ENCODE measurements at regions not wholly inside any gene's neighbourhood (a gene's known extent, or its start where the extent isn't known, plus 50 kb on each side); places are given as distances from the start of the nearest gene placed in this dataset.

- Histone ChIP-seq H3K4me2 (no peak overlapping the region), H3K4me1 (no peaks in the 10 kb centered on the region), H3K4me3 (no peak overlapping the region), H3K9ac (no peak overlapping the region), H3K27ac (no peak overlapping the region), H3K36me3 (no peaks in the 10 kb centered on the region), H4K20me1 (no peaks in the 10 kb centered on the region), H3K9me3 (no peaks in the 10 kb centered on the region), H3K27me3 (no peaks in the 10 kb centered on the region)
- TF ChIP-seq Cebpa-rat (IDR thresholded peaks at IDR 0.05), result no peak
Observed at GRCh38 chr6:92708945-92709344, 710.4 kb downstream of the EPHA7 start.

- TF ChIP-seq Cebpa-rat (IDR thresholded peaks at IDR 0.05), result no peak
- H3K4me2 ChIP-seq, result no peak overlapping the region
- H3K9me3 ChIP-seq, result no peaks in the 10 kb centered on the region
- H3K4me3 ChIP-seq, result no peak overlapping the region
- H3K27me3 ChIP-seq, result no peaks in the 10 kb centered on the region
- H3K9ac ChIP-seq, result no peak overlapping the region
- H3K36me3 ChIP-seq, result no peaks in the 10 kb centered on the region
- H4K20me1 ChIP-seq, result no peaks in the 10 kb centered on the region
- H3K4me1 ChIP-seq, result no peaks in the 10 kb centered on the region
- no peak overlapping the region for H3K27ac ChIP-seq
Observed at GRCh38 chr6:92708270-92708669, 711.1 kb downstream of the EPHA7 start.

- Histone ChIP-seq H3K4me3 (no peak overlapping the region), H3K4me1 (peaks cover 6% of the 10 kb centered on the region)
Observed at GRCh38 chr6:92706976-92707375, 712.4 kb downstream of the EPHA7 start.

GRCh38 chr6:92701425-92702096 is 717.8 kb downstream of the EPHA7 start:
- Histone ChIP-seq H3K9me3 (no peaks in the 10 kb centered on the region), H3K4me1 (peaks cover 23% of the 10 kb centered on the region), H3K4me2 (peak overlapping the region; percentile 51), H3K36me3 (no peaks in the 10 kb centered on the region), H4K20me1 (no peaks in the 10 kb centered on the region), H3K9ac (no peak overlapping the region), H3K27ac (no peak overlapping the region; the same call in 1 of the 2 replicates), H3K27me3 (no peaks in the 10 kb centered on the region), H3K4me3 (no peak overlapping the region)
- no peak for TF ChIP-seq Cebpa-rat (IDR thresholded peaks at IDR 0.05)

More at GRCh38 chr6:92706976-92707375, 712.4 kb downstream of the EPHA7 start:
- Histone ChIP-seq H4K20me1 (no peaks in the 10 kb centered on the region), H3K4me2 (no peak overlapping the region), H3K9ac (no peak overlapping the region), H3K9me3 (no peaks in the 10 kb centered on the region), H3K27me3 (no peaks in the 10 kb centered on the region), H3K27ac (no peak overlapping the region), H3K36me3 (no peaks in the 10 kb centered on the region)
- no peak for TF ChIP-seq Cebpa-rat (IDR thresholded peaks at IDR 0.05)

- H3K27me3 ChIP-seq, result no peaks in the 10 kb centered on the region
- H3K4me1 ChIP-seq, result peaks cover 23% of the 10 kb centered on the region
- TF ChIP-seq Cebpa-rat (IDR thresholded peaks at IDR 0.05), result no peak
- no peaks in the 10 kb centered on the region for H3K36me3 ChIP-seq
- H3K9ac ChIP-seq, result no peak overlapping the region
- H4K20me1 ChIP-seq, result no peaks in the 10 kb centered on the region
- no peak overlapping the region; the same call in 1 of the 2 replicates for H3K27ac ChIP-seq
- H3K4me3 ChIP-seq, result no peak overlapping the region
- H3K9me3 ChIP-seq, result no peaks in the 10 kb centered on the region
- H3K4me2 ChIP-seq, result peak overlapping the region; percentile 51; the same call in 1 of the 2 replicates
Observed at GRCh38 chr6:92700411-92700810, 718.9 kb downstream of the EPHA7 start.

- Histone ChIP-seq H3K27me3 (no peaks in the 10 kb centered on the region), H3K4me1 (peaks cover 58% of the 10 kb centered on the region), H3K9ac (no peak overlapping the region), H3K4me3 (no peak overlapping the region), H3K4me2 (peak overlapping the region; percentile 27; the same call in 1 of the 2 replicates), H3K27ac (0 out of 2 replicates have a peak overlapping the region, but pooled peaks have one; percentile 32), H3K9me3 (no peaks in the 10 kb centered on the region; the same call in 1 of the 2 replicates), H3K36me3 (no peaks in the 10 kb centered on the region; the same call in 1 of the 2 replicates), H4K20me1 (no peaks in the 10 kb centered on the region)
- no peak for TF ChIP-seq Cebpa-rat (IDR thresholded peaks at IDR 0.05)
Observed at GRCh38 chr6:92690997-92691599, 728.3 kb downstream of the EPHA7 start.

GRCh38 chr6:92688342-92688741 is 731.0 kb downstream of the EPHA7 start:
- H3K27me3 ChIP-seq, result no peaks in the 10 kb centered on the region
- peak overlapping the region; percentile 72 for H3K27ac ChIP-seq
- H3K9me3 ChIP-seq, result no peaks in the 10 kb centered on the region; the same call in 1 of the 2 replicates
- H3K4me3 ChIP-seq, result 0 out of 2 replicates have a peak overlapping the region, but pooled peaks have one; percentile 15
- no peak overlapping the region for H3K9ac ChIP-seq
- H3K36me3 ChIP-seq, result no peaks in the 10 kb centered on the region; the same call in 1 of the 2 replicates
- H3K4me1 ChIP-seq, result peaks cover 70% of the 10 kb centered on the region
- no peak for TF ChIP-seq Cebpa-rat (IDR thresholded peaks at IDR 0.05)
- H3K4me2 ChIP-seq, result peak overlapping the region; percentile 60
- H4K20me1 ChIP-seq, result no peaks in the 10 kb centered on the region

GRCh38 chr6:92687278-92687677 is 732.1 kb downstream of the EPHA7 start:
- Histone ChIP-seq H3K27me3 (no peaks in the 10 kb centered on the region), H3K4me2 (peak overlapping the region; percentile 65), H3K36me3 (no peaks in the 10 kb centered on the region; the same call in 1 of the 2 replicates), H3K27ac (peak overlapping the region; percentile 69), H4K20me1 (no peaks in the 10 kb centered on the region), H3K4me3 (no peak overlapping the region), H3K4me1 (peaks cover 76% of the 10 kb centered on the region), H3K9ac (no peak overlapping the region), H3K9me3 (no peaks in the 10 kb centered on the region; the same call in 1 of the 2 replicates)
- TF ChIP-seq Cebpa-rat (IDR thresholded peaks at IDR 0.05), result no peak

GRCh38 chr6:92684386-92684785 is 735.0 kb downstream of the EPHA7 start:
- Histone ChIP-seq H3K4me2 (no peak overlapping the region), H3K9me3 (no peaks in the 10 kb centered on the region; the same call in 1 of the 2 replicates), H3K4me3 (no peak overlapping the region), H4K20me1 (no peaks in the 10 kb centered on the region), H3K27me3 (no peaks in the 10 kb centered on the region), H3K4me1 (peaks cover 56% of the 10 kb centered on the region), H3K9ac (no peak overlapping the region), H3K36me3 (no peaks in the 10 kb centered on the region; the same call in 1 of the 2 replicates), H3K27ac (no peak overlapping the region)
- TF ChIP-seq Cebpa-rat (IDR thresholded peaks at IDR 0.05), result no peak

GRCh38 chr6:92683748-92684147 is 735.6 kb downstream of the EPHA7 start:
- no peak overlapping the region for H3K4me2 ChIP-seq

More at GRCh38 chr6:92683748-92684147, 735.6 kb downstream of the EPHA7 start:
- Histone ChIP-seq H3K9ac (no peak overlapping the region), H3K27me3 (no peaks in the 10 kb centered on the region), H3K27ac (no peak overlapping the region), H3K36me3 (no peaks in the 10 kb centered on the region), H3K4me3 (no peak overlapping the region), H4K20me1 (no peaks in the 10 kb centered on the region), H3K4me1 (peaks cover 49% of the 10 kb centered on the region), H3K9me3 (no peaks in the 10 kb centered on the region)
- no peak for TF ChIP-seq Cebpa-rat (IDR thresholded peaks at IDR 0.05)

Data from BLaER1 (cell line).